Activated CD4-positive, alpha-beta T cell treated with anti-CD3 and anti-CD28 coated beads, Interleukin-10, Interleukin-2, amounts not matched to agents 100 ng/mL and 50 ng/mL, durations not matched to agents 16 hours and 8 hours (primary cell): ENCODE measurements at regions not wholly inside any gene's neighbourhood (a gene's known extent, or its start where the extent isn't known, plus 50 kb on each side); places are given as distances from the start of the nearest gene placed in this dataset.

ENCODE experiments used
- DNase-seq: peaks from one replicate; pipeline ENCODE4 v3.0.0-alpha.2; 2020

- no peak for DNase-seq
These were observed 463.9 kb downstream of the MTRR start for GRCh38 chr5:8332666-8333445.

- no peak for DNase-seq
These were observed 464.5 kb downstream of the MTRR start for GRCh38 chr5:8333485-8333884.

DNA sequence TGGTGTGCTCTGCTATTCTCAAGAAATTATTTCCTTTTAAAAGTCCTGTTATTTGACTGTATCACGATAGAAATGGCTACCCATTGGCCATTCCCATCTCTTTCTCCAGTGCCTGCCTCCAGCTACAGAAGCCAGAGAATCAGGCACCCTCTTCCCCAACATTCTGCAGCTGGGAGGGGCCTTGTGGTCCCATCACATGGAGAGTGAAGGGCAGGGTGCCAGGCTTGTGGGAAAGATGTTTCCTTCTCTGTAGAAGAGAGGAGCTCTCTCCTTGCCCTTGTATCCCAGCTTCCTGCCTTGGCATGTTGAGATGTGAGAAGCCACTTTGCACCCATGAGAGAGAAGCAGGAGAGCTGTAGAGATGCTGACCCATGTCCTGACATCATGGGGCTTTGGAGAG, 465.0 kb downstream of the MTRR start:
- no peak for DNase-seq

DNA sequence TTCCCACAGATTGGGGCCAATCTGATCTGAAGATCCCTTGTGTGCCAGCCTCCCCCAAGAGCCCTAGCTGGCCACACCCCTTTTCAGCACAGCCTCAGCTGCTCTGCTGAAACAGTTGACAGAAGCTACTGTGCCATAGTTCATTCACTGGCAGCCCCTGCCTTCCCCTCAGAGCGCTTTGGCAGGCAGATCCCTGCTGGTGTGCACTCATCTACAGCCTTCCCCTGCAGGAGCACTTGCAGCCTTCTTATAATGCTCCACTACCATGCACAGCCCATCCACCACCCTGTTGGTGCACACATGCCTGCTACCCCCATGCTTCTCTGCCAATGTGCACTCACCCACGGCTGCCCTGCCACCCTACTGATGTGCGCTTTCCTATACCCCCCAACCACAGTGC, 471.3 kb downstream of the MTRR start:
- no peak for DNase-seq

DNA sequence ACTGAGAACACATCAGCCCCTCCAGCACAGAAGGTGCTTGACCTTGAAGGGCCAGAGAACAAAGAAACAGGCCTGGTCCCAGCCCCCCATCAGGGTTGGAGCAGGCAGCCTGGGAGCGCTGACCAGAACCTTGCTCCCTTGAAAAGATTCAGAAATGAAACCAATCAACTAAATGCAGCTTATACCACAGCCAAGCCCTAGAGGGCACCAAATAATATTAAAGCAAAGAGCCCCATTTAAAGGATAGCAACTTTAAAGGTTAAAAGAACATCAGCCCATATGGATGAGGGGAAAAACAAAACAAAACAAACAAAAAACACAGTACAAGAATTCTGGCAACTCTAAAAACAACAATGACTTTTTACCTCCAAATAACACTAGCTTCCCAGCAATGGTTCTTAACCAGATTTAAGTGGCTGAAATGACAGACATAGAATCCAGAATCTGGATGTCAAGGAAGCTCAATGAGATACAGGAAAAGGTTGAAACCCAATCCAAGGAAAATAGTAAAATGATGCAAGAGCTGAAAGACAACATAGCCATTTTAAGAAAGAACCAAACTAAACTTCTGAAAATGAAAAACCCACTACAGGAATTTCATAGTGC, 471.9 kb downstream of the MTRR start:
- no peak for DNase-seq

- no peak for DNase-seq
These were observed 472.5 kb downstream of the MTRR start for GRCh38 chr5:8341406-8341805.

DNA sequence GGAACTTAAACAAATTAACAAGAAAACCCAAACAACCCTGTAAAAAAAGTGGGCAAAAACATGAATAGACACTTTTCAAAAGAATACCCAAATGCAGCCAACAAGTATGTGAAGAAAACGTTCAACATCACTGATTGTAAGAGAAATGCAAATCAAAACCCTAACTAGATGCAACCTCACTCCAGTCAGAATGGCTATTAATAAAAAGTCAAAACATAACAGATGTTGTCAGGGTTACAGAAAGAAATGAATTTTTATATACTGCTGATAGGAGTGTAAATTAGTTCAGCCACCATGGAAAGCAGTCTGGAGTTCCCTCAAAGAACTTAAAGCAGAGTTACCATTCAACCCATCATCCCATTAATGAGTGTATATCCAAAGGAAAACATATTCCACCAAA, 479.0 kb downstream of the MTRR start:
- DNase-seq = no peak

DNA sequence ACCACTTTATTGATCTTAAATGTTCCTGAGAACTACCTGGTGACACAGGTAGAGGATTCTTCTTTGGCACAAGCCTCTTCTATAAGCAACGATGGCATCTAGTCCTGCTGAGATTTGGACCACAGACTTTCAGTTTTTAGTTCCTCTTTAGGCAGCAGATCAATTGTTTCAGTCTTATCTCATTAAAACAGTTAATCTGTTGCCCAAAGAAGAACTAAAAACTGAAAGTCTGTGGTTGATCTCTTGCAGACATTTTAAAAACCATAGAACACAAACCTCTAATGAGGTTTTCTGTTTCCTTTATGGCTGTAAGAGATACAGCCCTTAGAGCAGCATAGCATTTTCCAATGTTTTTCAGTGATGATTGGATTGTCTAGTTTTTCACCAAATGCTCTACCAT, 480.9 kb downstream of the MTRR start:
- DNase-seq = no peak

- no peak for DNase-seq
These were observed 481.8 kb downstream of the MTRR start for GRCh38 chr5:8350644-8351339.

DNA sequence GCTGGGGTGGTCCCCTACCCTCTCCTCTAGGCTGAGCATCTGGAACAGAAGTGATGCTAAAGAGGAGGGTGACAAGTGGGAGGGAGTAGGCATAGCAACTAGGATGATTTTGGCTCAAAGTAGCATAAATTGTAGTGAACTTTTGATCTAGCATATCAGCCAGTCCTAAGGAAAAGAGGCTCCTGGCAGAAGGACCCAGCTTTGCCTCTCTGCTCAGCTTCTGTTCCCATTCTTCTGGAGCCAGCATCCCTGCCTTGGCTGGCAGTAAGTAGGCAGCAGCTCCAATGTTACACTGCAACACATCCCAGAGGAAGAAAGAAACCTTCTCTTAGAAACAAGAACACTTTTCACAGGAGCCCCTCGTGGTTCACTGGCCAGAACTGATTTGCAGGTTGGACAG, 487.0 kb downstream of the MTRR start:
- no peak for DNase-seq

- DNase-seq = no peak
These were observed 491.1 kb downstream of the MTRR start for GRCh38 chr5:8360012-8360411.

DNA sequence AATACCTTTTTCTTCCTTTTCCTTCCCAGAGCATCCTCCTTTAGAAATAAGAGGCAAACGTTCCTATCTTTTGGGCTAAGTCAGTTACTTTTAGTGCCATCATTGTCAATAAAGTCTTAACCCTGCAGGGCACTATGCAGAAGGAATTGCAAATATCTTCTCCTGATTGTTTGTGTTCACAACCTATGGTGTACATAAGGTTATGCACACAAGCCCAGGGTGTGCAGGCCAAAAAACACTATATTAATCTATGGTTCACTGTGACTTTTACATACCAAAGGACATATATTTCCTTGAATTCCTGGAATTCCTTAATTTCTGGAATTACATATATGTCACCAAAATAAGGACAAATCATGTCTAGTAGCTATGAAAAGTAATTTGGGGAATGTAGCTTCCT, 493.5 kb downstream of the MTRR start:
- DNase-seq = no peak

- DNase-seq = no peak
These were observed 494.2 kb downstream of the MTRR start for GRCh38 chr5:8363138-8363537.

DNA sequence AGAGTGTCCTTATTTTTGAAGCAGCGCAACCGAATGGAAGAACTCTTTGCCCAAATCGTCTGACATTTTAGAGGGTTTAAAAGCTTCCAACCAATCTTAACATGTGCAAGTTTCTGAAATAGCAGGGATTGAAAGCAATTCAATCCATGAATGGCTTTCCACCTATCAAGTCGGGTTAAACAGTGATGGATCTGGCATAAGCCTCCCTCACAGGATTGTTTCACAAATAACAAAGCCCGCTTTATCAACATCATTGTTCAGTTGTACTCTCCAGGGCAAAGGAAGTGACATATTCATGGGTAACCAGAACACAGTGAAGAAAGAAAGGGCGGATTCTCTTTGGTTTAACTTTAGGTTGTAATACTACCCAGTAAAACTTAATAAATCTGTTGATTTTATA, 497.3 kb downstream of the MTRR start:
- DNase-seq = no peak

DNA sequence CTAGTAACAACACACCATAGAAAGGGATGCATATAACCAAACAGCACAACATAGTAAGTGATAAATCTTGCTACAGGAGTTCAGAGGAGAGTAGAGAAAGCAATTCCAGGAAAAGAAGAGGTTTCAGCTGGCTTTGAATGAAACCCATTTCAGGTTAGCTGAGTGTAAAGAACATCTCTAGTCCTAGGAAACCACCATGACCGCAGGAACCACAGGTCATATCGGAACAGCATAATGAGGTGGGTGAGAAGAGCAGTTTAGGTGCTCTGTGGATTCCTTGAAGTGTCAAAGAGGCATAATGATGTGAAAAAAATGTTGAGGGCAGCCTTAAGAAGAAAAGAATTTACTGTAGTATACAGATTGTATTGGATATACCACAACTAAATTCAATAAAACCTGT, 507.5 kb downstream of the MTRR start:
- peak; percentile 41 for DNase-seq

- DNase-seq = no peak
These were observed 513.0 kb downstream of the MTRR start for GRCh38 chr5:8381972-8382371.

DNA sequence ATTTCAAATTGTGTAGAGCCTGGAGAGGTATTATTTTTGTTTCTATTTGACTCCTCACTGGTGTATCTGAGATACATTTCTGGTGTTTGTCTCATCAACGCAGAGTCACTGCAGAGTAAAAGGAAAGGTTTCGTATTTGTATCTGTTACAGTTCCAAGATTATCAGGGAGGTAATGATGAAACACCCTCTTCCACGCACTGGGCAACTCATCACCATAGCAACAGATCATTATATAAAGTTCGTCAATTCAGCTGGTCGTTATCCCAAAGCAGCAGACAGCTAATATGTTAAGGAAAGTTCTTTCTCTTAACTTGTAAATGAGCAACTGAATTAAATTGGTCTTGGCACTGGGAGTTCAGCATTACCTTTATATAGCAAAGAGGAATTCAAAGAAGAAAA, 513.5 kb downstream of the MTRR start:
- no peak for DNase-seq

GRCh38 chr5:8383616-8384015, 514.7 kb downstream of the MTRR start:
- DNase-seq = no peak

DNA sequence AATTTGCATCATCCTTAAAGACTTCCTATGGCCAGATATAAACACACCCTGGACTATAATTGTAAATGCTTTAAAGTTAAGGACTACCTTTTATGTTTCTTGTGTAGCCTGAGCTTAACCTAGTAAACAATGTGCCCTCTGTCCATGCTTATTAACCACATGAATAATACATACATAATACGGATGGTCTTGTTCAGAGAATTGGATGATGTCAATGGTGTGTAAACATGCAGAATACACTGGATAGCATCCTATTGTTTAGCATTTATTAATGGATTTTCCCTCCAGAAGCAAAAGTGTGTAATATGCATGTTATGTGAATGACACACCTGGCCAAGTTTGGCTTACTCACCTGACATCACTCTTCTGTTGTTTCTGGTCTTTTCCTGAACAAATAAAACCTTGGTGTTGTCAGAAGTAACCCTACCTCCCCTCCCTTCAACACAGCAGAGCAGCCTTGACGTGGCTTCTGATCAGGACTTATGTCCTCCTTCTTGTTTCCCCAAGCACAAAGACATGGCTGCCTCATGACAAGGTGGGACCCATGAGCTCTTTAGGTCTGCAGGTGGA, 517.9 kb downstream of the MTRR start:
- DNase-seq = no peak

GRCh38 chr5:8391911-8392310, 523.0 kb downstream of the MTRR start:
- DNase-seq = no peak

DNA sequence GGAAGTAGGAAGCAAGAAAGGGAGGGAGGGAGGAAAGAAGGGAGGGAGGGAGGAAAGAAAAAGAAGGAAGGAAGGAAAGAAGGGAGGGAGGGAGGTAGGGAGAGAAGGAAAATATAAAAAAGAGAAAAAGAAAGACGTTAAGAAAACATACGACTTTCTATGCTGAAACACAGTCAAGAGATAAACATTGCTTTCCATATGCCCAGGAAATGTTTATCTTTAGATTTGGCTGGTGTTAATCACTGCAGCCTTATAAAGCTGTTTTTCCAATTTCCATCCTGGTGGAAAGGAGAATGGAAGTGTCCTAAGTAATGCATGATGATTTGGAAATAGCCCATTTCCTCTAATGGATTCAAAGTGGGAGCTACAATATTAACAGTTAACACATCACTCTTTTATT, 524.3 kb downstream of the MTRR start:
- no peak for DNase-seq

DNA sequence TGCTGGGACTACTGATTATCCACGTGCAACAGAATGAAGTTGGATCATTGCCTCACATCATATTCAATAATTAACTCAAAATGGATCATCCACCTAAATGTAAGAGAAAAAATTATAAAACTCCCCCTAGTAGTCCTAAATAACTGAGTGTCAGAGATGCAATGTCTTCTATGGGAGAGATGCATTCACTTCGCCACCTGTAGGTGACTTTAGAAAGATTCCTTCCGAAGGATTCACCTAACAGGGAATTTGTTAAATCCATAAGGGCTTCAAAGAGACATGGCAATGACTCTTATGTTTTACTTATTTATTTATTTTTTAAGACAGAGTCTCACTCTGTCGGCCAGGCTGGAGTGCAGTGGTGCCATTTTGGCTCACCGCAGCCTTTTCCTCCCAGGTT, 526.0 kb downstream of the MTRR start:
- no peak for DNase-seq

GRCh38 chr5:8396246-8396645, 527.3 kb downstream of the MTRR start:
- DNase-seq = no peak

GRCh38 chr5:8396756-8397155, 527.8 kb downstream of the MTRR start:
- DNase-seq = no peak
